GDM1 (cell line): ENCODE measurements at regions not wholly inside any gene's neighbourhood (a gene's known extent, or its start where the extent isn't known, plus 50 kb on each side); places are given as distances from the start of the nearest gene placed in this dataset.

ENCODE experiments used
- DNase-seq: peaks from one replicate; lab custom pipeline; 2025; lab: John Stamatoyannopoulos, UW

DNA sequence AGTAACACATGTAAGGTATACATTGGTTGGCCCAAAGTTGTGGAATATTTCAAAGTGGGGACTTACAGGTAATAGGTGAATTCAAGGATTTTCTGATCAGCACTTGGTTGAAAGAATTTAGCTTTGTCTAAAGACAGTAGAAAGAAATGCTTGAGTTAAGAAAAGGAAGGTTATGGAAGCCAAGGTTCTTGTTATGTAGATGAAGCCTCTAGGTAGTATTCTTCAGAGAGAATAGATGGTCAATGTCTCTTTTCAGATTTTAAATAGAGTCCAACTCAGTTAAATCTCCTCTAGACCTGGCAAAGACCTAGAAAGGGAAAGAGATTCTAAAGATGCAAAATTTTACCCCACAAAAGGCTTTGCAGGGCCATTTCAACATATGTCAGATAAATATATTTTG, 157.4 kb downstream of the ANKRD30B start:
- no peak for DNase-seq

DNA sequence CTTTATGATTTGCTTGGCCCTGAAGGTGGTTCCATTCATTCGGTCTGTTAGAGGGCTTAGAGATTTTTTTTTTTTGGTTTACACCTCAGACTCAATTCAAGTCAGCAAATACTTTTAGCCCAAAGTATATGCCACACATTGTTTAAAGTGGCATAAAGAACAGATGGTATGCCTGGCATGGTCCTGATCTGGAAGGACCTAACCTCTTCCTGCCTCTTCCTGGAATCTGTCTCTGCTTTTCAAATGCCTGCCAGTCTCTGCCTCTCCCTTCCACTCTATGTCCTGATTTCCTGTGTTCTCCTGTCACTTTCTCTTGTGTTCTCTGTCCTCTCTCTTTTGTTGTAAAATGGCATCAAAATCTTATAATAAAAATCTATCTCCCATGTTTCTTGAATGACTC, 158.0 kb downstream of the ANKRD30B start:
- DNase-seq: no peak

DNA sequence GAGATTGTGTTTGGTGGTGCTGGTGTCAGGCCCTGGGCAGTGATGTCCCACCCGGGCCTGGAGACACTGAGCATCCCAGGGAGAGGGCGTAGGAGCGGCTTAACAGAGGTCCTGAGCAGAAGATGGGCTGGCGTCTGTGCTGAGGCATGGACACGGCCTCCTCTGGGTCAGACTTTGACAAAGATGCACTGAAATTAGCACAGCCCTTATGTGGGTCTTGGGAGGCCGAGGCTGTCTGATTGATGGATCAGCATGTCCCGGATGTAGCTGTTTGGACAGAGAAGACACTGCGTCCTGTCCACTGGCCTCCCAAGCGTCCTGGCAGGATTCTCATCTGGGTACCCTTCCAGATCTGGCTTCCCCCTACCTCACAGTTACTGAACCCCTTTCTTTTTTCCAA, 159.4 kb downstream of the ANKRD30B start:
- no peak for DNase-seq

DNA sequence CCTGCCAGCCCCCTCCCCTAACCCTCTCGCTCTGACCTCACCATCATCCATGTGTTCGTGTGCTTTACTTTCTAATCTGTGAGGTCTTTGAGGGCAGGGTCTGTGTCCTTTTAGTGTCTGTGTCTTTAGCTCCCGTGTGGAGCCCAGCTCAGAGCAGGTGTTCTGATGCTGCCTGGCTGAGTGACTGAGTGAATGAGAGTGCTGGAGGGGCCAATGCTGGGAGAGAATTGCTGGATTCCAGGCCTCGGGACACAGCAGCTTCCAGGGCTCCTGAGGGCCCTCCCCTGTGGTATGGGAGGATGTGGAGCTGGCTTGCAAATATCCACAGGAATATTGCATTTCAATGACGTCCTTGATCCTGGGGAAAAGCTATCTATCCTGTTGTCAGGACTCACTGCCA, 160.6 kb downstream of the ANKRD30B start:
- DNase-seq: no peak

DNA sequence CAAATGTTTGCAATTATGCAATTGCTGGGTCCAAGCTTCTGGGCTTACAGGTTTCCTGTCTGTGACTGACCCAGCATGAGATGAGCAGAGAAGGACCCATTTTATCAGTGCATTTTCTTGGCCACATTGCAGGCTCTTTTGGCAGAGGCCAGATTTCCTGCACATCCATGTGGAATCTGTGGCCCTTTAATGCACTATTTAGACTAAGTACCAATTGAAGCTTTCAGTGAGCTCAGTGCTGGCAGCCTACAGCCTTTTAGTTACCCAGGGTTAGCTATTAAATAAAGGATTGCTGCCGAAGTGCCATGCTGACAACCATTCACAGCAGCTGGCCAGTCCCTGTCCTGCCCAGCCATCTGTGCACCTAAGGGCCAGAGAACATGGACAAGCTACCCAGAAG, 165.0 kb downstream of the ANKRD30B start:
- DNase-seq: no peak

DNA sequence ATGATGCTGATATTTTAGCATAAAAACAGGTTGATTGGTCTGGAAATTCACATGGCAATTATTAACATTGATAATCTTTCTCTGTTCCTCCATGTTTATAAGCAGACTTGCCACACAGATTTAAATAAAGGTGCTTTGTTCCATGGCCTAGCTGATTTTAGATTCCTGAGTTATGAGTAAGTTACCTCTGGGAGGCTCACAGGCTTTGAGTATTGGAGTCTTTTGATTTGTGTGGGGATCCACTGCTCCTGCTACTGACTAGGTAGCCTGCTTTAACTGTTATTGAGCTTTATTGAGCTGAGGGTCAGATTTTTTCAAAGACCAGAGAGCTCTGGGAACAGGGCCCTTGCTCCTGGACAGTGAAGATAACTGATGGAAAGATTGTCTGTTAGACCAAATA, 166.1 kb downstream of the ANKRD30B start:
- no peak for DNase-seq

DNA sequence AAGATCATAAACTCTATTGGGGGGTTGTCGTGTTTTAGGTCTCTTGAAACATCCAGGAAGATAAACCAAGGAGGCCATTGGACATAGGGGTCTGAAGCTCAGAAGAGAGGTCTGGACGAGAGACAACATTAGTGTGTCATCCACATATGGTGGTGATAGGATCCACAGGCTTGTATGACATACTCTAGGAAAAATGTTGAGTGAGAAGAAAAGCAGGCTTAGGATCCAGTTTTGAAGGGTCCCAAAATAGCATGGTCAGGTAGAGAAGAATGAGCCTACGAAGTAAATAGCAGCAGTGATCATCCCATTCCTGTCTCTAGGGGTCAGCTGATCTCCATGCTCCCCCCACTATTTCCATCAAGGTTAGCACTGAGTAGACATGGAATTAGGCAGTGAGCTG, 166.8 kb downstream of the ANKRD30B start:
- DNase-seq: no peak

DNA sequence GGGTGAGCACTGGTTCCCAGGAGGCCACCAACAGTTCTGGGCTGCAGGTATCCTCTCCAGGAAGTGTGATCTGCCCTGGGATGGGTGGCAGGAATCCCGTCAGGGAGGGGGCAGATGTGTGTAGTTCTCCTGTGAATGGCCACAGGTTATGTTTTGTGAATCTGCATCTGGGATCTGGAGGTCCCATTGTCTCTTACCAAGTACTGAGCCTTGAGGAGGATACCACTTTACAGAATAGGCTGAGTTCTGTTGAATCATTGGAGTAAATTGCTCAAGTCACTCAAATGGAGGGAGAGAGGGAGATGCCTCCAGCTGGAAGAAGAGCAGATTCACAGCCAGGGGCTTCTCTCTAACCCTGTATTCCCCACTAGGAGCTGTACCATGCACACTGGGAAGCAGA, 168.2 kb downstream of the ANKRD30B start:
- no peak for DNase-seq

DNA sequence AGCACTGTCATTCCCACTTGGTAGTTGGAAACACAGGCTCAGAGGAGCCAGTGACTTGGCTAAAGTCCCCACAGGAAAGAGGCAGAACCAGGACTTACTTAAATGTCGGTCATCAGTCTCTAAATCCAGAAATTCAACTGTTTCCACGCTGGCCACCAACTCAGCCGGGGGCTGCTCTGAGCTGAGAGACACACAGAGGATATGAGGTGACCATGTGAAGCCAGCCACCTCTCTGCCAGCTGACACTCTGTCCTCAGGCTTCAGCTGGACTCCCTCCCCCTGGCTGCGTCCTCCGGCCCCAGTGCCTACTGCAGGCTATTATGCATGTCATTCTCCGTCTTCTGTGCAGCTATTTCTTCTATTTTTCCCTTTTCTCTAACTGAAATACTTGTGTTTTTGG, 168.9 kb downstream of the ANKRD30B start:
- DNase-seq: no peak

DNA sequence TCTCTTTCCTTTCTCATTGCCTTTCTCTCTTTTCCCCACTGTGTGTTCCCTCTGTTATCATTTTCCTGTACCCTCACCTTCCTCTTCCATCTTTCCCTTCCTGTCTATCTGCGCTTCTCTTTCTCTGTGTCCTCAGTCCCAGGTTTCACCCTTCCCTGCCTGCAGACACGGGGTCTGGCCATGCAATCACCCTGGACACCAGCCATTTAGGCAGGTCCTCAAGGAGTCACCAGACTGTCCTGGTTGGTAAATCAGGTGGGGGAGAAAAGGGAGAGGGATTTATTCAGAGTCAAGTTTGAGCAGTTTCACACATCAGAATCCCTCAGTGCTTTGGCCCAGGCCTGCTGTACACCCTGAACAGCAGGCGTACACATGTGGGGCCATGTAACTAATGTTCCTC, 169.3 kb downstream of the ANKRD30B start:
- no peak for DNase-seq

DNA sequence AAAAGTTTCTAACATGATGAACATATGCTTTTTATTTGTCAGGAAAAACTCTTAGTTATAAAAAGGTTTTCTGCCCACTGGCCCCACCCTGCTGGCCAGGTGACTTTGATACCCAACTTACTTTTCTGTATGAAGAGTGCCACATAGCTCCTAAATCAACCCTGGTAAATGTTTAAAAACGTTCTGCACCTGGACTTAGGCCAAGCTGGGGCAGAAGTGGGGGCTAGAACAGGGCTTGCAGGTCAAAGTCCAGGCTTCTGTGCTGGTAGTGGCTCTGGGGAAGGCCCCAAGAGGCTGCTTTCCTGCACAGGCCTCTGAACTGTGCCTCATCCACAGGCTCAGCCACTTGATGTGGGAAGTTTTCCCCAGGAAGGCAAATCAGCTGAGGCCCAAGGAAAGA, 171.7 kb downstream of the ANKRD30B start:
- DNase-seq: no peak

DNA sequence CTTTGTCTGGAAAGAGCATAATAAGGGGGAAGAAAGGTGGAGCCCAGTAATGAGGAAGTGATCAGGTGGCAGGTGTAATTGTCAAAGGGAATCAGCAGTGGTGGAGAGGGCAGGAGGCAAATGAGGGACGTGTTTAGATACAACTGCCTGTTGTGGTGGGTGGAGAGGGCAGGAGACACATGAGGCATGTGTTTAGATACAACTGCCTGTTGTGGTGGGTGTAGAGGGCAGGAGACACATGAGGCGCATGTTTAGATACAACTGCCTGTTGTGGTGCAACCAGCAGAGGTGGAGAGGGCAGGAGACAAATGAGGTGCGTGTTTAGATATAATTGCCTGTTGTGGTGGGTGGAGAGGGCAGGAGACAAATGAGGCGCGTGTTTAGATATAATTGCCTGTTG, 173.1 kb downstream of the ANKRD30B start:
- no peak for DNase-seq

DNA sequence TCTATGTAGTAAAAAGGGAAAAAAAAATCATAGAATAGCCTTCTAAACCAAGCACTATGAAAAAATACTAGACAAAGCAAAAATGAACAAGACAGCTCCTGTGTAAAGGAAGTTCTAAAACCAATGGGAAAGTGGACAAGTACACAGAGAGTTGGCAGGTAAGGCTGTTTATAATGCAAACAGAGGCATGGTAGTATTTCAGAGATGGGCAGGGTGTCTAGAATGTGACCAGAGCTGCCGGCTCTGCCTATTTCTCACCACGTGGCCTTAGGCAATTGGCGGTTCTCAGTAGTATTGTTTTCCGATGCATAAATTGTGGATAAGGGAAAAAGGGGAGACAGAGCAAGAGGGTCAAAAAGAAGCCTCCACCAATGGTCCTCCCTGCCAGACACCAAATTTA, 173.6 kb downstream of the ANKRD30B start:
- no peak for DNase-seq

DNA sequence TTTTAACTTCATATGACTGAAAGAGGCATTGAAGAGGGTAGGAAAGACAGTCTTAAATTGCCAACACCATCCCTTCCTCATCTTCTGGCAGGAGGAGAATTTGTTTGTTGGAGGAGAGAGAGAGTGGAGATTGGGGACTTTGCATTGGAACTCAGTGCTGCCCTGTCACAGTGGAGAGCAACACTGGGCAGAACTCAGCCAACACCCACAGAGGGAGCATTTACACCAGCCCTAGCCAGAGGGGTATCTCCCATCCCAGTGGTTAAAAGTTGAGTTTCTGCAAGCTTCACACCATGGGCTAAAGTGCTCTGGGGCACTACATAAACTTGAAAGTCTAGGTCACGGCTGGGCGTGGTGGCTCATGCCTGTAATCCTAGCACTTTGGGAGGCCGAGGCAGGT, 174.1 kb downstream of the ANKRD30B start:
- DNase-seq: no peak

DNA sequence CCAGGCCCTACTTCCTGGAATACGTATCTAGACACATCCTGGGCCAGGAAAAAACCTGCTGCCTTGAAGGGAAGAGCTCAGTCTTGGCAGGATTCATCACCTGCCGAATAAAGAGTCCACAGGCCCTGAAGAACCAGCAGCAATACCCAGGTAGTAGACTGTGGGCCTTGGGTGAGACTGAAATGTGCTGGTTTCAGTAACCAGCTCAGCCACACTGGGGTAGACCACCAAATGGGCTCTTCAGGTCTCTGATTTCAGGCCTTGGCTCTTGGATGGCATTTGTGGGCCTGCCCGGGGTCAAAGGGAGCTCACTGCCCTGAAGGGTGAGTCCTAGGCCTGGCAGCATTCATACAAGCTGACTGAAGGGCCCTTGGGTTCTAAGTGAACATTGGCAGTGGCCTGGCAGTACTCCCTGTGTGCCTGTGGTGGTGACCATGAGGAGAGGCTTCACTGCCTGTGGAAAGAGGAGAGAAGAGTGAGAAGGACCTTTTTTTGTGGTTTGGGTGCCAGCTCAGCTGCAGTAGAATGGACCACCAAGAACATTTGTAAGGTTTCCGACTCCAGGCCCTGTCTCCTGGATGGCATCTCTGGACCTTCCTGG, 175.1 kb downstream of the ANKRD30B start:
- no peak for DNase-seq

DNA sequence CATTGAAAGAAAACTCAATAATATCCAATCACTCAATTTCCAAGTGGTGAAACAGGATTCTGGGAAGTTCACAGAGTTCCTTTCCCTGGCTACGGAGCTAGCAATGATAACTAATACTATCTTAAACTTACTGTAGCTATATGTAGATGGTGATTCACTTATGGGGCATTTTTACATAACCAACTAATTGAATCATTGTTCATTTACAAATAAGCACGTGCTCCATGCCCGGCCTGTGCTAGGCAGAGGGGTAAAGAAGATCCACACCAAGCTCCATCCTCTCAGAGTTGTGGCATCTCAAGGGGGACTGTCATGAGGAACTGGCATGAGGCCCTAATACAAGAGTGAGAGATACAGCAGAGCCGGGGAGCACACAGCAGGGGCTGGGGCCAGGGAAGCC, 176.3 kb downstream of the ANKRD30B start:
- no peak for DNase-seq

DNA sequence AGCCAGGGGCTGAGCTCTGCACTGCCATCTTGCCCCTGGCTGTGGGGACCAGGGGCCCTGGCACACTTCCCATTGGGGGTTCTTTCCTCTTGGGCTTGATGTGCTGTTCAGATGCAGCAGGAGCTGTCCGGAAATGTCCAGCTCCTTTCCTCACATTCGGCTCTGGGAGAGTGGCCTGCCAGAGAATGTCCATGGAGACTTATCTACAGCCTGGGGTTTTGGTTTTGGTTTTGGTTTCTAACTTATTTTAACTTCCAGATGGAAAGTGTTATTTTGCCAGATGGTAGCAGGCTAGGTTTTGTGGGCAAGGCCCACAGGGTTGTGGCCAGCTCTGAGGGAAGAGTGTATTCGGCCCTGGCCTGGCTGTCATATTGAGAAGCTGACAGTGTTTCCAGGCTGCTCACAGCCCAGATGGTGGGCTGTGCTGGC, 177.3 kb downstream of the ANKRD30B start:
- no peak for DNase-seq

DNA sequence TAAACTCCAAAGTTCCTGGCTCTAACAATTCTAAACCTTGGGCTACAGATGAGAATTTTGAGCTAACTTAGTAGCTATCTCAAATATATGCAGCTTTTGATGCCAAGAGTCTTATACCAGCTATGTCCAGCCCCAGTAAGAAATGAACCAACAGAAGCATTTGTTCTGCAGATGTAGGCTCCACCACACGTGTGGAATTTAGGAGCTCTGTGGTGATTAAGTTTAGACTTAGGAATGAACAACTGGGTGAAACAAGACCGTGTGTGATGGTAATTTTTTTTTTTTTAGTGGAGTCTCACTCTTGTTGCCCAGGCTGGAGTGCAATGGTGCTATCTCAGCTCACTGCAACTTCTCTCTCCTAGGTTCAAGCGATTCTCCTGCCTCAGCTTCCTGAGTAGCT, 179.7 kb downstream of the ANKRD30B start:
- no peak for DNase-seq

DNA sequence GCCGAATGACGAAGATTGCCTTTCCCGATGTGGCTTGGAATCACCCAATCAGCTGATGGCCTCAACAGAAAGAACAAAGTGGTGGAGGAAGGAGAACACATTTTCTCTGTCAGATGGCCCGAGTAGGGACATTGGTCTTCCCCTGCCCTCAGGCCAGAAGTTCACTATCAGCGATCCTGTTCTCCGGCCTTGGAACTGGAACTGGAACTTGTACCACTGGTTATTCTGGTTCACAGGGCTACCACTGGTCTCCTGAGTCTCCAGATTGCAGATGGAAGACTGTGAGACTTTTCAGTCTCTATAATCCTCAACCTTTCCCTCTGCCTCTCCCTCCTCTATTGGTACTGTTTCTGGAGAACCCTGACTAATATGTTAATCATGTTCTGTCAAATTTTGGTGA, 180.4 kb downstream of the ANKRD30B start:
- no peak for DNase-seq

DNA sequence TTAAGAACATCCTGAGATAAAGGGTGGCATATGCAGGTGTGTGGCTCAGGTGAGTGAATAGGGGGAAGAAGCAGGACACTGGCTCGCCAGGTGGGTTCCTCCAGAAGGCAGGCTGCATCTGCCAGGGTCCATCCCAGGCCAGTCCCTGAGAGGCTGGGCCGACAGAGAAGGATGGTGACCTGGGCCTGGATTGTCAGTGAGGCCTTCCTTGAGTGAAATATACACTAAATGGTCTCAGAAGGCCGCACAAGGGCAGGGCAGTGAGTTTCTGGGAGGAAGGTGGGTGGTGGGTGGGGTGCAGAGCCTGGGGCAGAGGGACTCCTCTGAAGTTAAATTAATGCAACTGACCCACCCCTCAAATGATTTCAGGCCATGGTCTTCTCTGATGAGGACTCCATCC, 182.1 kb downstream of the ANKRD30B start:
- DNase-seq: no peak

DNA sequence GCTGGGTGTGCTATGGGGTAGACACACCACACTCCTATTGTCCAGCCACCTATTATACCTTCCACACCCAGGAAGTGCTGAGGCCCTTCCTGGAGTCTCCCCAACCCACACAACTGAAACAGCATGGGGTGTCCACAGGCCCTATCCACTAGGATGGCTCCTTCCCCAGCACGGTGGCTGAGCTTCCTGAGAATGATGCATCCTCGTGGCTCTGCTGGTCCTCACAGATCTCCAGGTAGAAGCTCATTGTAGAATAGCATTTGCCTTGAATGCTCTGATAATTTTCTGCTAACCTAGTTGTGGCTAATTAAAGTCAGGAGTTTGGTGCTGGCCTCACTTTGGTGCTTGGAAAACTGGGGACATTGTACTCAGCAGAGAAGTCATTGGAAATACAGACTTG, 182.6 kb downstream of the ANKRD30B start:
- no peak for DNase-seq

DNA sequence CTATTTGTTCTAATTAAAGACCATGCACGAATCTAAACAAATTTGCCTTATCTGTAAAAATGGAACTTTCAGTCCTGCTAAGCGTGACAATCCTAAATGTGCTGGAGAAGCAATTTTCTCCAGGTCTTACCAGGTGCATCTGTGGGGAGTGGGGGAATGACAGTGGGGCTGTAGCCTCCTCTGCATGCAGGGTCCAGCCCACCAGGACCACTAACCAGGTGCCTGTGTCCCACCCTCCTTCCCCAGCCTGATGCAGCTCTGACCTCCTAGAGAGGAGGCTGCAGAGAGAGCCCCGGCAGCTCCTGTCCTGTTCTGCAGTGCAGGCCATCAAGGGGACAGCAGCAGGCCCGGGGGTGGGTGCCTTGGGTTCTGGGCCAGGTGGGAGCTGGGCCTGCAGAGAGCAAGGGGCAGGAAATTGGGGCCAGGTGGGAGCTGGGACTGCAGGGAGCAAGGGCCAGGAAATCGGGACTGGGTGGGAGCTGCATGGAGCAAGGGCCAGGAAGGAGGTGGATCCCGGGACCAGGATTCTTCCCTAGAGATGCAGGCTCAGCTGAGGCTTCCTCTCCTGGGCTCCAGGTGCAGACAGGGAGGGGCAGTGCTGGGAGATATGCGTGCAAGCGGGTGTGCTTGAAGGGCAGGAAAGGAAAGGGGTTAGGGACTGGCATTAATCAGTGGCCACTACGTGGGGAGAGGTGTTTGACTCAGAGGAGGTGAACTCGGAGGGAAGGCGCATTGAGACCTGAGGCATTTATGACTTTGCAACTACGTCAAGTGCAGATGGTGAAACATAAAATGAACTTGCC, 185.3 kb downstream of the ANKRD30B start:
- DNase-seq: no peak

DNA sequence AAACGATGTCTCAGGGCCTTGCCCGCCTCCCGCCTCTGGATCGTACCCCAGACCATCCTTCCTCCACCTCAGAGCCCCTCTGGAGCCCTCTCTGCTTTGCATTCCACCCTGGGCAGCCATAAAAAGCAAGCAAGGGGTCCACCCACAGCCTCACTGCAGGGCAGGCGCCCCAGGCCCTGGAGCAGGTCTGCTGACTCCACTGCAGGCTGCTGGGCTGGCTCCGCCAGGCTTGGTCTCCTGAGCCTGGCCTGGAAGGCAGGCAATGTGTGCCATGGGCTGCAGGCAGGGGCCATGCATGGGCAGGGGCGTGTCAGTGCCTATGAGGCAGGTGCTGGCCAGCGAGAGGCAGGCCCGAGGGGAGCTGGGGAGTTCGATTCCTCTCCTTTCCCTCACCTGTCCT, 186.0 kb downstream of the ANKRD30B start:
- no peak for DNase-seq

DNA sequence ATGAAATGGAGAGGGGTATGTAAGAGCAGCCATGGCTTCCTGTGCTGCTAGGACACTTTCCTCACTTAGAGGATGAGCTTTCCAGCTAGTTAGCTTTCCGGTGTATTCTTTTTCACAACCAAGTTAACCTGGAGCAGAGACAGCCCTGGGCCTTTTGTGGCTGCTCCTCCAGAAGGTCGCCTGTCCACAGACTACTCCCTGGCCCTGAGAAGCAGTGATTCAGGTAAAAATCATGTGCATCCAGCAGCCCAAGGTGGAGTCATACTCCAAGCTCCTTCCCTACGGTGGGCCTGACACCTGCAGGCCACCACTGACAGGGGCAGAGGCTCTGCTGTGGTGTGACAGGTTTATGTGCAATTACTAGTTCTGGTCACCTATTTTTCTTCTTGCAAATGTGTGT, 187.2 kb downstream of the ANKRD30B start:
- no peak for DNase-seq
